H1 (cell line): ENCODE measurements at regions not wholly inside any gene's neighbourhood (a gene's known extent, or its start where the extent isn't known, plus 50 kb on each side); places are given as distances from the start of the nearest gene placed in this dataset.

Source experiments
- CTCF ChIA-PET: fragments of 300-600 bp; sonication (Branson Sonifier 250); formaldehyde crosslinking; loops from one replicate; lab custom pipeline; 2021; ENCODE audit not compliant: partially characterized antibody; lab: Charles Lee
- POLR2A ChIA-PET: fragments of 300-600 bp; sonication (Branson Sonifier 250); formaldehyde crosslinking; loops from one replicate; lab custom pipeline; 2021; ENCODE audit warnings: inconsistent platforms; ENCODE audit not compliant: partially characterized antibody; lab: Charles Lee
- DNase-seq, 2 experiments: peaks; one replicate each; pipeline versions ENCODE4 v3.0.0 to v3.0.0-alpha.2; 2010 to 2022; ENCODE audit warnings: low spot score in 2 of 2, low read depth in 1 of 2, mixed read lengths in 1 of 2
- FAIRE-seq: peaks from 2 replicates; lab custom pipeline; 2011; peaks lifted over from hg19 to GRCh38; lab: Jason Lieb, UNC
- H2AFZ ChIP-seq: 2 replicates; pipeline ENCODE4 v1.8.1; 2012; ENCODE audit warnings: low read length, inconsistent platforms
- H2AK5ac ChIP-seq: 2 replicates; pipeline ENCODE4 v1.6.1; 2013; ENCODE audit warnings: low read depth, low read length
- H2BK120ac ChIP-seq: replicated peaks from 2 replicates; pipeline ENCODE3; 2013; ENCODE audit warnings: low read depth, low read length, inconsistent platforms
- H2BK12ac ChIP-seq: 2 replicates; pipeline ENCODE4 v1.6.1; 2013; ENCODE audit warnings: low read depth, low read length
- H2BK15ac ChIP-seq: 2 replicates; pipeline ENCODE4 v1.6.1; 2013; ENCODE audit warnings: low read length
- H2BK20ac ChIP-seq: 2 replicates; pipeline ENCODE4 v1.6.1; 2013; ENCODE audit warnings: low read length
- H2BK5ac ChIP-seq: 2 replicates; pipeline ENCODE4 v1.6.1; 2013; ENCODE audit warnings: low read depth, low read length
- H3K14ac ChIP-seq: 2 replicates; pipeline ENCODE4 v1.6.1; 2013; ENCODE audit warnings: inconsistent platforms; ENCODE audit not compliant: insufficient read length
- H3K18ac ChIP-seq: 2 replicates; pipeline ENCODE4 v1.6.1; 2013; ENCODE audit warnings: low read length; ENCODE audit errors: extremely low read depth
- H3K23ac ChIP-seq: 2 replicates; pipeline ENCODE4 v1.6.1; 2013; ENCODE audit warnings: inconsistent platforms; ENCODE audit not compliant: insufficient read length
- H3K23me2 ChIP-seq: 2 replicates; pipeline ENCODE4 v1.6.1; 2013; ENCODE audit warnings: low read depth, low read length
- H3K27ac ChIP-seq: 2 replicates; pipeline ENCODE4 v1.6.1; 2011; ENCODE audit warnings: low read depth, low read length, inconsistent platforms
- H3K27me3 ChIP-seq, 4 experiments: replicated peaks in 1 of 4; 1 replicate in 1 of 4; 2 replicates in 3 of 4; pipeline versions ENCODE4 v1.6.1 to v1.8.1; 2011 to 2013; ENCODE audit warnings: low read length in 3 of 4, mild to moderate bottlenecking in 3 of 4, inconsistent platforms in 2 of 4, mixed read lengths in 2 of 4, moderate library complexity in 1 of 4; ENCODE audit not compliant: control insufficient read depth in 3 of 4, insufficient read depth in 3 of 4; ENCODE audit errors: extremely low read depth in 1 of 4
- H3K36me3 ChIP-seq, 4 experiments: 2 replicates each; pipeline versions ENCODE4 v1.6.1 to v1.8.1; 2011 to 2013; ENCODE audit warnings: mild to moderate bottlenecking in 4 of 4, low read length in 3 of 4, moderate library complexity in 2 of 4, control low read depth in 1 of 4, inconsistent platforms in 1 of 4; ENCODE audit not compliant: insufficient read depth in 4 of 4, control insufficient read depth in 2 of 4
- H3K4ac ChIP-seq: replicated peaks from 2 replicates; pipeline ENCODE3; 2013; ENCODE audit warnings: low read length, low read depth, mixed read lengths, inconsistent platforms; ENCODE audit not compliant: insufficient read length
- H3K4me1 ChIP-seq, 4 experiments: replicated peaks in 1 of 4; 1 replicate in 1 of 4; 2 replicates in 3 of 4; pipeline versions ENCODE4 v1.6.1 to v1.8.1; 2011 to 2013; ENCODE audit warnings: low read length in 3 of 4, inconsistent platforms in 2 of 4, mixed read lengths in 1 of 4; ENCODE audit not compliant: insufficient read depth in 4 of 4, control insufficient read depth in 3 of 4
- H3K4me2 ChIP-seq, 2 experiments: 2 replicates each; pipeline versions ENCODE4 v1.6.1 to v1.8.1; 2011 to 2013; ENCODE audit warnings: low read depth in 2 of 2, low read length in 2 of 2, control low read depth in 1 of 2, inconsistent platforms in 1 of 2, mild to moderate bottlenecking in 1 of 2; ENCODE audit not compliant: insufficient read depth in 1 of 2
- H3K4me3 ChIP-seq, 4 experiments: fragments of 200-600, 300-600 bp in 1 of 4; sonication (generic), shearing (Covaris generic), sonication (Bioruptor Twin) in 1 of 4; 2 replicates each; pipeline versions ENCODE4 v1.5.1 to v1.8.1; 2011 to 2016; ENCODE audit warnings: low read length in 4 of 4, low read depth in 3 of 4, control low read depth in 2 of 4, inconsistent platforms in 2 of 4, mild to moderate bottlenecking in 2 of 4, mixed read lengths in 1 of 4, moderate library complexity in 1 of 4; ENCODE audit not compliant: insufficient read depth in 2 of 4; ENCODE audit errors: extremely low read depth in 1 of 4
- H3K56ac ChIP-seq: replicated peaks from 2 replicates; pipeline ENCODE3; 2013; ENCODE audit warnings: low read depth, mild to moderate bottlenecking, mixed read lengths, low read length, inconsistent platforms; ENCODE audit not compliant: insufficient read length
- H3K79me1 ChIP-seq: 2 replicates; pipeline ENCODE4 v1.6.1; 2013; ENCODE audit warnings: low read depth, low read length, control low read depth
- H3K79me2 ChIP-seq, 2 experiments: 2 replicates each; pipeline versions ENCODE4 v1.6.1 to v1.8.1; 2012 to 2013; ENCODE audit warnings: low read length in 2 of 2, mild to moderate bottlenecking in 2 of 2, inconsistent platforms in 1 of 2; ENCODE audit not compliant: insufficient read depth in 2 of 2, control insufficient read depth in 1 of 2
- H3K9ac ChIP-seq, 4 experiments: replicated peaks in 1 of 4; 1 replicate in 1 of 4; 2 replicates in 3 of 4; pipeline versions ENCODE4 v1.6.1 to v1.8.1; 2011 to 2013; ENCODE audit warnings: low read depth in 3 of 4, low read length in 3 of 4, control low read depth in 2 of 4, mild to moderate bottlenecking in 2 of 4, moderate library complexity in 2 of 4, inconsistent platforms in 1 of 4; ENCODE audit errors: extremely low read depth in 1 of 4
- H3K9me3 ChIP-seq, 2 experiments: 2 replicates each; pipeline versions ENCODE4 v1.6.1 to v1.8.1; 2012 to 2013; ENCODE audit warnings: mild to moderate bottlenecking in 2 of 2, moderate library complexity in 2 of 2, control low read depth in 1 of 2, inconsistent platforms in 1 of 2, low read depth in 1 of 2, low read length in 1 of 2, mixed read lengths in 1 of 2; ENCODE audit not compliant: insufficient read depth in 2 of 2
- H4K20me1 ChIP-seq, 2 experiments: replicated peaks in 1 of 2; 2 replicates each; pipeline versions ENCODE3 to v1.8.1; 2011 to 2013; ENCODE audit warnings: inconsistent platforms in 2 of 2, low read length in 2 of 2, mild to moderate bottlenecking in 1 of 2; ENCODE audit not compliant: insufficient read depth in 2 of 2, control insufficient read depth in 1 of 2
- H4K5ac ChIP-seq: 2 replicates; pipeline ENCODE4 v1.6.1; 2013; ENCODE audit warnings: low read length, low read depth, mixed read lengths, inconsistent platforms; ENCODE audit not compliant: insufficient read length
- H4K8ac ChIP-seq: 2 replicates; pipeline ENCODE4 v1.8.0; 2013; ENCODE audit warnings: mild to moderate bottlenecking, moderate library complexity, low read length, inconsistent platforms; ENCODE audit not compliant: insufficient read depth; ENCODE audit errors: extremely low read depth
- H4K91ac ChIP-seq: replicated peaks from 2 replicates; pipeline ENCODE3; 2013; ENCODE audit warnings: low read length, mixed read lengths, inconsistent platforms; ENCODE audit not compliant: insufficient read length
- ASH2L ChIP-seq: fragments of 200-600, 300-600 bp; sonication (generic); IDR thresholded peaks from one replicate; pipeline ENCODE4 v1.7.1; 2017; ENCODE audit warnings: low read length
- BRCA1 ChIP-seq: IDR thresholded peaks from 2 replicates; pipeline ENCODE4 v1.6.1; 2012; ENCODE audit warnings: low read depth, low read length, improper control_type of control experiment
- CHD1 ChIP-seq: IDR thresholded peaks from 2 replicates; pipeline ENCODE4 v1.6.1; 2012; ENCODE audit warnings: low read depth, low read length, improper control_type of control experiment
- CHD2 ChIP-seq: IDR thresholded peaks from 2 replicates; pipeline ENCODE4 v1.6.1; 2012; ENCODE audit warnings: low read length, improper control_type of control experiment
- CTBP2 ChIP-seq: IDR thresholded peaks from 2 replicates; pipeline ENCODE4 v1.7.0; 2011; ENCODE audit warnings: borderline replicate concordance, mild to moderate bottlenecking, moderate library complexity, mixed read lengths, low read length; ENCODE audit not compliant: insufficient read depth, insufficient read length
- FOSL1 ChIP-seq: IDR thresholded peaks from 2 replicates; pipeline ENCODE4 v1.6.1; 2011; ENCODE audit warnings: mild to moderate bottlenecking, low read depth, low read length, moderate library complexity; ENCODE audit not compliant: insufficient read depth
- HDAC2 ChIP-seq, 2 experiments: fragments of 300-600 bp in 1 of 2; sonication (generic) in 1 of 2; IDR thresholded peaks; 2 replicates each; pipeline ENCODE4 v1.6.1; 2011 to 2012; ENCODE audit warnings: low read depth in 2 of 2, low read length in 2 of 2, mild to moderate bottlenecking in 2 of 2, moderate library complexity in 2 of 2, borderline replicate concordance in 1 of 2, inconsistent platforms in 1 of 2
- JUND ChIP-seq: IDR thresholded peaks from 2 replicates; pipeline ENCODE4 v1.6.1; 2011; ENCODE audit warnings: mild to moderate bottlenecking, improper control_type of control experiment, low read length
- KDM1A ChIP-seq: fragments of 200-600, 300-600 bp; sonication (generic); IDR thresholded peaks from 2 replicates; pipeline ENCODE4 v1.7.1; 2016; ENCODE audit warnings: mild to moderate bottlenecking, low read length, borderline replicate concordance
- KDM4A ChIP-seq: IDR thresholded peaks from one replicate; pipeline ENCODE4 v1.7.1; 2012; ENCODE audit warnings: low read depth, mild to moderate bottlenecking, moderate library complexity, low read length, inconsistent platforms; ENCODE audit not compliant: severe bottlenecking
- SIRT6 ChIP-seq: IDR thresholded peaks from one replicate; pipeline ENCODE4 v1.7.1; 2012; ENCODE audit warnings: low read length, inconsistent platforms
- SIX5 ChIP-seq: IDR thresholded peaks from 2 replicates; pipeline ENCODE4 v1.6.1; 2011; ENCODE audit warnings: mild to moderate bottlenecking, low read depth, low read length
- TCF12 ChIP-seq: IDR thresholded peaks from 2 replicates; pipeline ENCODE4 v1.6.1; 2011; ENCODE audit warnings: low read depth, mild to moderate bottlenecking, low read length
- WGBS, 2 experiments: shearing (Covaris generic) in 1 of 2; methylation state at CpG; one replicate each; pipeline versions ENCODE4 v1.1.6 to v1.1.7; 2013 to 2015; ENCODE audit warnings: low lambda C conversion rate in 2 of 2, mixed read lengths in 2 of 2, inconsistent platforms in 1 of 2, low coverage in 1 of 2, missing lambda C conversion rate in 1 of 2; ENCODE audit not compliant: insufficient replicate concordance in 2 of 2, insufficient coverage in 1 of 2, insufficient read length in 1 of 2; ENCODE audit errors: extremely low coverage in 1 of 2, missing lambda C conversion rate in 1 of 2; 5-methylcytosine and 5-hydroxymethylcytosine counted together
- TF ChIP-seq, protein P1 (sequence below): IDR thresholded peaks from 2 replicates; pipeline ENCODE4 v1.6.1; 2012; ENCODE audit warnings: inconsistent platforms

DNA sequence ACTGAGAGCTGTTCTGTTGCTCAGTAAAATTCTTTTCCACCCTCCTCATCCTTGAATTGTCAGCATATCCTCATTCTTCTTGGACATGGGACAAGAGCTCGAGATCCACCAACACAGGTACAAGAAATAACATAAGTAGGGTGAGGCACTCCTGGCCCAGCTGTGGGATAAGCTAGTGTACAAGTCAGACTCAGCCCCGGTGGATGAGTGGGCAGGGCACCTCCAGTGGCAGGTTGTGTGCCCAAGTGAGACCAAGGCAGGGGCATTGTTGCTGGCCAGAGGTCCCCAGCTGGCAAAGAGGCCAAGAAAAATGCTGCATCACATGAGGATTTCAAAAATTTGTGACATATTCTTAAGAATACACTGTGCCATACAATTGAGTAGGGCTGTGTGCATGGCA lies 402.0 kb upstream of the ZWINT start:
- Histone ChIP-seq H3K4ac (no peak overlapping the region), H3K4me1 (no peaks in the 10 kb centered on the region; a peak in 1 of 7 replicates), H3K14ac (no peak overlapping the region), H4K91ac (no peak overlapping the region), H3K27ac (no peak overlapping the region), H3K9ac (no peak overlapping the region), H3K18ac (no peak overlapping the region), H2BK120ac (no peak overlapping the region), H2BK20ac (no peak overlapping the region), H3K79me2 (no peaks in the 10 kb centered on the region), H3K23me2 (no peaks in the 10 kb centered on the region), H3K27me3 (no peaks in the 10 kb centered on the region), H2AK5ac (no peak overlapping the region), H2BK5ac (no peak overlapping the region), H2BK15ac (no peak overlapping the region), H2BK12ac (no peak overlapping the region), H3K56ac (no peak overlapping the region), H3K9me3 (no peaks in the 10 kb centered on the region), H2AFZ (no peak overlapping the region), H3K79me1 (no peaks in the 10 kb centered on the region), H3K4me3 (no peak overlapping the region), H3K4me2 (no peak overlapping the region), H4K20me1 (no peaks in the 10 kb centered on the region), H4K5ac (no peak overlapping the region), H3K23ac (no peak overlapping the region), H3K36me3 (no peaks in the 10 kb centered on the region; a peak in 1 of 8 replicates), H4K8ac (no peak overlapping the region)
- ChIA-PET POLR2A (no interaction called here), CTCF (no interaction called here)
- 82% methylated on average over 2 of the region's 2 CpGs; no CpG with 5 or more reads in 1 of the 2 experiments for WGBS, 2 experiments
- no peak for DNase-seq
- TF ChIP-seq, protein P1, sequence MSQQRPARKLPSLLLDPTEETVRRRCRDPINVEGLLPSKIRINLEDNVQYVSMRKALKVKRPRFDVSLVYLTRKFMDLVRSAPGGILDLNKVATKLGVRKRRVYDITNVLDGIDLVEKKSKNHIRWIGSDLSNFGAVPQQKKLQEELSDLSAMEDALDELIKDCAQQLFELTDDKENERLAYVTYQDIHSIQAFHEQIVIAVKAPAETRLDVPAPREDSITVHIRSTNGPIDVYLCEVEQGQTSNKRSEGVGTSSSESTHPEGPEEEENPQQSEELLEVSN: no peak
- no peak for TF ChIP-seq FOSL1
- TF ChIP-seq ASH2L: no peak
- TF ChIP-seq SIRT6: no peak
- no peak for TF ChIP-seq TCF12
- no peak for TF ChIP-seq KDM4A
- TF ChIP-seq HDAC2 (IDR thresholded peaks at IDR 0.05; ENCODE audit: borderline replicate concordance in 1 of 2, low read depth in 2 of 2, low read length in 2 of 2): no peak
- no peak for TF ChIP-seq SIX5
- no peak for TF ChIP-seq CTBP2
- TF ChIP-seq CHD2: no peak
- no peak for TF ChIP-seq BRCA1
- no peak for TF ChIP-seq JUND
- no peak for TF ChIP-seq CHD1
- no peak for TF ChIP-seq KDM1A
- FAIRE-seq: no peak
